ENCODE measurements at regions not wholly inside any gene's neighbourhood (a gene's known extent, or its start where the extent isn't known, plus 50 kb on each side); places are given as distances from the start of the nearest gene placed in this dataset.

GRCh38 chr9:24932785-24933184 is 387.1 kb upstream of the IZUMO3 start (continued):
- TF ChIP-seq ZSCAN5A (CRISPR knock-in tag; IDR thresholded peaks at IDR 0.05; ENCODE audit: borderline replicate concordance) = no peak

- POLR2A ChIA-PET = no interaction called here
- H3K36me3 ChIP-seq (replicated peaks in 1 of 2; ENCODE audit: control insufficient read depth in 1 of 2, insufficient read depth in 2 of 2, low read length in 2 of 2) = no peaks in the 10 kb centered on the region
- no peak overlapping the region for H3K27ac ChIP-seq (ENCODE audit: extremely low read length, insufficient read depth, low read length)
- no peaks in the 10 kb centered on the region for H3K27me3 ChIP-seq (ENCODE audit: control insufficient read depth in 1 of 2, insufficient read depth in 2 of 2, low read length in 2 of 2)
- no peak for TF ChIP-seq HIVEP1 (CRISPR knock-in tag; IDR thresholded peaks at IDR 0.05)
- no peak for TF ChIP-seq CENPT (CRISPR knock-in tag; IDR thresholded peaks at IDR 0.05; ENCODE audit: low read depth)
- TF ChIP-seq GATAD2A (CRISPR knock-in tag; IDR thresholded peaks at IDR 0.05) = no peak
- ATAC-seq = no peak
- CTCF ChIA-PET (ENCODE audit: low intra/inter-chr PET ratio, low total read pairs) = no interaction called here
- H3K4me3 ChIP-seq (replicated peaks in 1 of 3; ENCODE audit: insufficient read depth in 1 of 3, low read depth in 2 of 3, low read length in 3 of 3) = no peak overlapping the region
- peaks cover 27% of the 10 kb centered on the region for H3K9me3 ChIP-seq (ENCODE audit: low read length)
- FAIRE-seq = no peak
- H2AFZ ChIP-seq (ENCODE audit: low read length) = no peak overlapping the region
- no peak for DNase-seq (ENCODE audit: low spot score)
- intact Hi-C loops (cut with micrococcal nuclease; ENCODE audit: unreplicated experiment) (no loop called here), in situ Hi-C loops (cut with HindIII; ENCODE audit: extremely low pct_ligation_motif_present, low pct_unique_long_range_greater_than_20kb) (no loop called here)
- no peaks in the 10 kb centered on the region for H4K20me1 ChIP-seq (ENCODE audit: insufficient read depth, low read length)
- WGBS (ENCODE audit: low lambda C conversion rate) = 11% methylated on average over 3 of the region's 3 CpGs
- H3K4me1 ChIP-seq (ENCODE audit: insufficient read depth, low read length) = no peaks in the 10 kb centered on the region
- no peaks in the 10 kb centered on the region for H3K79me2 ChIP-seq (ENCODE audit: insufficient read depth, low read length)
- BruUV-seq (replicated peaks) = no TSS peak
- no peak overlapping the region for H3K9ac ChIP-seq (ENCODE audit: insufficient read depth, low read depth, low read length)
- H3K4me2 ChIP-seq (ENCODE audit: low read depth, low read length) = no peak overlapping the region
Observed at GRCh38 chr9:24931894-24932293, 386.2 kb upstream of the IZUMO3 start.

GRCh38 chr9:24912767-24913166 is 367.1 kb upstream of the IZUMO3 start:
- H3K27me3 ChIP-seq (ENCODE audit: control insufficient read depth in 1 of 2, insufficient read depth in 2 of 2, low read length in 2 of 2) = no peaks in the 10 kb centered on the region
- H3K4me3 ChIP-seq (replicated peaks in 1 of 3; ENCODE audit: insufficient read depth in 1 of 3, low read depth in 2 of 3, low read length in 3 of 3) = no peak overlapping the region
- in situ Hi-C loops (cut with HindIII; ENCODE audit: extremely low pct_ligation_motif_present, low pct_unique_long_range_greater_than_20kb) (no loop called here), intact Hi-C loops (cut with micrococcal nuclease; ENCODE audit: unreplicated experiment) (no loop called here)
- H3K9ac ChIP-seq (ENCODE audit: insufficient read depth, low read depth, low read length) = no peak overlapping the region
- no peak overlapping the region for H3K4me2 ChIP-seq (ENCODE audit: low read depth, low read length)
- H3K36me3 ChIP-seq (replicated peaks in 1 of 2; ENCODE audit: control insufficient read depth in 1 of 2, insufficient read depth in 2 of 2, low read length in 2 of 2) = no peaks in the 10 kb centered on the region
- FAIRE-seq (no peak), ATAC-seq (no peak), DNase-seq (ENCODE audit: low spot score) (no peak)
- ChIA-PET POLR2A (no interaction called here), CTCF (ENCODE audit: low intra/inter-chr PET ratio, low total read pairs) (no interaction called here)
- no peak overlapping the region for H2AFZ ChIP-seq (ENCODE audit: low read length)
- H3K9me3 ChIP-seq (ENCODE audit: low read length) = peaks cover 21% of the 10 kb centered on the region
- H4K20me1 ChIP-seq (ENCODE audit: insufficient read depth, low read length) = no peaks in the 10 kb centered on the region
- H3K79me2 ChIP-seq (ENCODE audit: insufficient read depth, low read length) = no peaks in the 10 kb centered on the region
- no TSS peak for BruUV-seq (replicated peaks)
- H3K4me1 ChIP-seq (ENCODE audit: insufficient read depth, low read length) = no peaks in the 10 kb centered on the region
- no peak overlapping the region for H3K27ac ChIP-seq (ENCODE audit: extremely low read length, insufficient read depth, low read length)
- TF ChIP-seq EED (CRISPR knock-in tag; IDR thresholded peaks at IDR 0.05) = no peak
- TF ChIP-seq GLI4 (CRISPR knock-in tag; IDR thresholded peaks at IDR 0.05; ENCODE audit: borderline replicate concordance) = no peak
- TF ChIP-seq THAP8 (CRISPR knock-in tag; IDR thresholded peaks at IDR 0.05; ENCODE audit: borderline replicate concordance) = no peak
- no peak for TF ChIP-seq TCF7L2 (IDR thresholded peaks at IDR 0.05; ENCODE audit: low read depth, low read length)
- no peak for TF ChIP-seq ZBTB3 (CRISPR knock-in tag; IDR thresholded peaks at IDR 0.05; ENCODE audit: borderline replicate concordance, low read depth)
- no peak for TF ChIP-seq ZNF367 (CRISPR knock-in tag; IDR thresholded peaks at IDR 0.05; ENCODE audit: borderline replicate concordance)
- TF ChIP-seq ZNF383 (CRISPR knock-in tag; IDR thresholded peaks at IDR 0.05; ENCODE audit: borderline replicate concordance) = no peak
- no peak for TF ChIP-seq ZNF713 (CRISPR knock-in tag; IDR thresholded peaks at IDR 0.05)
- TF ChIP-seq ZFP62 (CRISPR knock-in tag; IDR thresholded peaks at IDR 0.05) = no peak
- no peak for TF ChIP-seq MTA1 (CRISPR knock-in tag; IDR thresholded peaks at IDR 0.05; ENCODE audit: borderline replicate concordance)
- no peak for TF ChIP-seq SPEN (CRISPR knock-in tag; IDR thresholded peaks at IDR 0.05; ENCODE audit: low read depth)

Measured in HepG2 (cell line).